Middle frontal gyrus (tissue), 1 donor: ENCODE measurements at regions not wholly inside any gene's neighbourhood (a gene's known extent, or its start where the extent isn't known, plus 50 kb on each side); places are given as distances from the start of the nearest gene placed in this dataset.

Experiments used
- DNase-seq: peaks from one replicate; pipeline ENCODE4 v3.0.0-alpha.2; 2015; ENCODE audit warnings: low spot score; ENCODE audit errors: extremely low spot score

DNA sequence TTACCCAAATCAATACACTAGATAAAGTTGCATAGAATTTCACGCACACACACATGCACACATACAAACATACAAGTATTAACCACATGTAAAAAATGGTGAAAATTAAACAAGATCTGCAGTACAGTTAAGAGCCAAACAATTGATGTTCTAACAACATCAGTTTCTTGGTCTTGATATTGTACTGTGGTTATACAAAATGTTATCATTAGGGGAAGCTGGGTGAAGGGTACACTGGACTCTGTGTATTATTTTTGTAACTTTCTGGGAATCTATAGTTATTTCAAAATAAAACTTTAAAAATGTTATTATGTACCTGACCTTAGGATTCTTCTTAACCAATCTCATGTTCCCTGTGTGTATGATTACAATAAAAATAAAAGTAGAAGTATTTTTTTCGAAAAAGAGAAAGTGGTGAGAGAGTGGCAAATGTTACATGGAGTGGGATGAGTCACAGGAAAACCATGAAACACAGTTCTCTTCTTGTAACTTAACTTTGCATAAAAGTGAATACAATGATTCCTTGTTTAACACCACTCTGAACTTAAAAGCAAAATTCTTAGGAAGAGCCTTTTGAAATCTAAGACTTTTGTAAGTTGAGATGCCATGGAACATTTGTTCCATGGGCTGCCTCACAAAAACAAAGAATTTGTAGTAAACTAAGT lies 101.6 kb upstream of the RUNX1 start:
- DNase-seq = no peak

DNA sequence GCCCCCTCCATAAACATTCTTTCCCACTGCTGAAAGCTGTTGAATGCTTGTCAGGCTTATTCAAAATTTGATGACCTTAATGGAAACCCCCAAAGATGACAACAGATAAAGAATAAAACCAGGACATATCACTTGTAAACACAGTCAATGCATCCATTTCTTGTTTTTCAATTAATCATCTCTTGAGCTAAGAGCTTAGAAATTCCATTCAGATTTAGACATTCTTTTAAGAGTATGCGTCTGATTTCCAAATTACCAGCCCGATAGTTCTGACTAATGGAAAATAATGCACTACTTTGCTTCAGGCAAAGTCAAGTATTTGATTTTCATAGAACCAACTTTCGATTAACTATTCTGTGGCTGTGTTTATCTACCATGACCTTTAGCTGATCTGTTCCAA lies 100.6 kb upstream of the RUNX1 start:
- no peak for DNase-seq

DNA sequence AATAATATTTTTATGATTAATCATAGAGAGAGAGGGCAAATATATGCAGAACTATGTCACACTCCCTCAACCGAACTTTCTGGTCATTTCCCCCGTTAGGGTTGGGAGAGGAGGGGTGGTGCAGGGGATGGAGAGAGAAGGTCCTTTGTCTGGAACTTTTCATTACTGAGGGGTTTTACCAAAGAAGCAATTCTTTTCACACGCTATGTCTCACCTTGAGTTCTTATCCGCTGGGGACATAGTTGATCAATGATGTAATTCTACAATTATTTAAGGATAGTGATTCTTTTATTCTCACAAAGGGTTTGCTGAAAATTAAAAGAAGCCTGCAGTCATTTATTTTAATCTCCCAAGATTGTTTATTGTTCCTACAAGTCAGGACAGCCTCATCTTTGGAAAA lies 98.3 kb upstream of the RUNX1 start:
- DNase-seq = no peak

DNA sequence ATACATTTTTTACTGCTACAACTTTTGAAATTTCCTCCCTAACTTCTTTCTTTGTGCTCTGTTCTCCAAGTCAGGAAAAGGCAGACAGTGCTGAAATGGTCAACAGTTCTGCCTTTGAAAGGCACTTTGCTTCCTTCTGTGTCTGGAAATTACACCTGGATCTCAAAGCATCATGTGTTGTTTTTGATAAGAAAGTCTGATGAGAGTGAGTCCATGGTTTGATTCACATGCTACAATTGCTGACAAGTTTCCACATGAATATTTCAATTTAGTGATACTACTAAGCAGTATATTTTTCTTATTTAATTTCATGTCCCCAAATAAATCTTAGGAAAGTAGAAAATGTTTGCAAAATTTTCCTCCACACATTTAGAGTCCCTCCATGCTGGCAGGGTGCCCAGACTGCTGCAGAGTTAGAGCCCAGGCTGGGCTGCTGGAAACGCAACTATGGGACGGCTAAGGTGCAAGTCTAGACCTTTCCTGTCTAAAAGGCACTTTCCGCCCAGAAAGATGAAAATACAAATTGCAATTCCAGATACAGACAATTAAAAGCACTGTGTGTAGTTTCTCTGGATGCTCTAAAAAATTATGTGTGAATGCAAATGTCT lies 96.6 kb upstream of the RUNX1 start:
- DNase-seq = no peak

DNA sequence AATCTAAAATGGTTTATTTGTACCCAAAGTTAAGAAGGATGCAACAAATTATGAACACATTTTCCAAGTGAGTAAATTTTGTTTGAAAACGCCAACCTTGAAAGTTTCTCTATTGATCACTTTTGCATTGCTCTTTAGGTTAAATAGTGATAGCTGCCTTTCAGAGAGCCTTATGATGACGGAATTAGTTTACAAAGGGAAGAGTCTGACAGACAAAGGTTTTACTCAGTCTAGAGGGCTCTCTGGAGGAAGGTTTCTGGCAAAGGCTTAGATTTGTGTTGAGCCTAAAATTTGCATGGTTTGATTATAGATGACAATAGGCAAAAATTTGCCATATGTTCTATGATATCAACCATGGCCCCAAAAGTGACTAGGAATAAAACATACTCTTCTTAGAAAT lies 95.9 kb upstream of the RUNX1 start:
- DNase-seq = no peak

DNA sequence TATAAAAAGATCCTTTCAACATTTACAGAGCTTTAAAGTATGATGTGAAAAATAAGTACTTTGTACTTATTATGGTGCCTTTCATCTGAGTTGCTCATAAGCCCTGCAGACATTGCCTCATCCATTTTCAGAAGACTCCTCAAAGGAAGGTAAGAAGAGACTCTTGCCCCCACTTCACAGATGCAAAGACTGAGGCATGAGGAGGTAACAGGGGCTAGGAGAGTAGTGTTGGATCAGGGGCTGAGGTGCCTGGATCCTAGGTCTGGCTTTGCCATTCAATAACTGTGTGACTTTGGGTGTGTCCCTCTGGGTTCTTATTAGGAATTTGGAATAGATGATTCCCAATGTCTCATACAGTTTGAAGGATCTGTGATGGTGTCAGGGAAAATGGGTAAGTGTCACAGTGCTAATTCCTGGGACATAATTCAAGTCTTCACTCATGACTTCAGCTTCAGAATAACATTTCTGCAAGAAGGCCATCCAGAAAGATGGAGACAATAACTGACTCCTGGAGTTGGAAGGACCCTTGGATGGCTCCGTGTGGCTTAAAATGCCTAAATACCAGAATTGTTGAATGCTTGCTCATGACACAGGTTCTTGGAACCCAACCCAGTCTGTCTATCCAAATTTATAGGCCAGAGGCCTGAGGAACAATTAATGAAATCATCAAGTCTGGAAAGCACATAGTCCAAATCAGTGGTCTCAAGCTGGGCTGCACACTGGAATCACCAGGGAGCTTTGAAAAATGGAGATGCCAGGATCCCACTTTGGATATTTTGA lies 93.1 kb upstream of the RUNX1 start:
- no peak for DNase-seq

DNA sequence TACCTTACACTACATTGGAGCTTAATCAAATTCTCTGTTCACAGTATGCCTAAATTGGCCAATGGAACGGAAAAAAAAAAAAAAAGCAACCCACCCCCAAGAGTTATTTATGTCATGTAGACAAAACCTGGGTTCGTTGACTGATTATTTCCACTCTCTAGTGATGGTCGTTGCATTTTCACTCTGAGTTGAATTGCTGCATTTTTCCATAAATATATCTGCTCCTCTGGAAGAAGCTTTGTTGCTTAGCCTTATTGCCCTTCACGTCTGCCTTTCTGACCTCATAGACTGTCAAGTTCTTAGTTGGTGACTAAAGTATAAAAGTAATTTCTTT lies 90.2 kb upstream of the RUNX1 start:
- DNase-seq = no peak

DNA sequence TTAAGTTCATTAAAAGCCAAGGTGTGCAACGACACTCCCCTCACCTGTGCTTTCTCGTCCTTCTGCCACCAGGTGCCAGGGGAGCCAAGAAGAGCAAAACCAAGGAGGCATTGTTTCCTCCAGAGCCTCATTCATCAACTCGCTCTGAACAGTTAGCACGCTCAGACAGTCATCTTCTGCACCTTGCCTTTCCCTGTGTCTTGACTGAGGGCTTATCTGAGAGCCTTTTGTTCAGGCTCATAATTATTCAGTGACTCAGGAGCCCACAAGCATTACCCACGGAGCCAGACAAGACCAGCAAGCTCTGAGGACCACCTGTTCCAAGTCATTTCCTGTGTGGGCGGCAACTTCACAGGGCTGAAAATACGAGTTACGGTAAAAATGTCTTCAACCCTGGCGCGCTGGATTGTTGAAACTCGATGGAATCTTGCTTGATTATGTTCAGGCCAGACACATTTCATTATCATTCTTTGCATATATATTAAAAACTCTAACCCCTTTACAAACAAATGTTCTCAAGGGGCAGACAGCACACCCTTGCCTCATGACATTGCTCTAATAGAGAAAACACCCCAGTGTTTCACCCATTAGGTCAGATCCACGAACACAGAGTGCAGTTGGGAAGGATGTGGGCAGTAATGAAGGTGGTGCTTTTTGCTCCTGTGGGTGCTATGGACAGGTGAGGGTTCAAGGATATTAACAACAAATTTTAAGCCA lies 89.7 kb upstream of the RUNX1 start:
- DNase-seq = no peak

DNA sequence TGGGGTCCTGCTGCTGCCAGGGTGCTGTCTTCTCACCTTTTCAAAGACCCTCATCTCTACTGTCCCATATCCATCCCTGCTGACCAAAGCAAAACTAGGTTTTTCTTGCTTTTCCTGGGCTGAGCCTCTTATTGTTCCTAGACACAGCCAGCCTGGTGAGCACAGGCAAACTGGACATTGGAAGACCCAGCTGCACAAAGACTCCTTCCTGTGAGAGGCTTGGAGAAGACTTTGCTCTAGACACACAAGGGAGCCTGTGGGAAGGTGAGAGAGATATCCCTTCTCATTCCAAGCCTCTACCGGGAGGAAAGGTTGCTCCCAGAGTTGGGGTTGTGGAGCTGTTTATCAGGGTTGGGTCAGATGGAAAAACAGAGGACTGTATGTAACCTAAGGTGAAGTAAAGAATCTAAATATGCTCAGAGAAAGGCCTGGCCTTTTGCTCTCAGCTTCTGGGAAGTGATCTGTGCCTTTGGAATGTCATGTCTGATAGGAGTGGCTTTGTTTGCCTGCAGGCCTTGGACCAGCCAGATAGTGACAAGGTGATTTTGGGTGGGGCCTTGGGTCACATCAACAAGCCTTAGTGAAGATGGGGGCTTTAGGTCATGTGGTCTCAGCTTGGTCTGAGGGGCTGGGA lies 87.6 kb upstream of the RUNX1 start:
- DNase-seq = no peak

DNA sequence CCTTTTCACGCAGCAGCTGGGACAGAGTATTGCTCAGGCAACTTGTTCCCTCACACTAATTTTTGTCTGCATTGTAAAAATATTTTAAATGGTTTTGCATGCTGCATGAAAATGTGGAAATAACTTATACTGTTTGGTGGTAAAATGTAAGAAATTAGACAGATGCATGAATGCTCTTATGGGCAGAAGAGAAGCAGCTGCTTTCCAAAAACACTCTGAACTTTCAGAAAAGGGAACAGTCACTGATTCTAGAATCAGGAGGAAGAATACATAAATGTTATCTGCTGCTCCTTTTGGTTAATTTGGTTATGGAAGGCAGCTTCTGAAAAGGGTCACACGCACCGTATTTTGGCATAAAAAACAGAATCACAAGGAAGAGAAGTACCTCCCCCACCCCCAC lies 87.0 kb upstream of the RUNX1 start:
- no peak for DNase-seq

DNA sequence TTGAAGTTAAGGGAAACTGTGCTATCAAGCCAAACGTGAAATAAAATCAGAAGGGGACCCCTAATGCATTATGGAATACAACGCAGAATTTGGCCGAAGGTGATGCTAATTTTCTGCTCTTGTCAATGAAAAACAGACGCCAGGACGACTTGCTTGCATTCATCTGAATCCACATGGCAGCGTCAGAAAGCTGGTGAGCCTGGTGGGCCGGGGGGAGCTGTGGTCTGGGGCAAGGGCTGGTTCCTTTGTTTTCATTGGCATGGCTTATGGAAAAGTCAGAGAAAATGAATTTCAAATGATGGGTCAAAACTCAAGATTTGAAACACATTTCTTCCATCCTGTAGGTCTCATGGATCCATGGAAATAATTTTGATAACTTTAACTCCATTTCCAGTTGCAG lies 86.4 kb upstream of the RUNX1 start:
- DNase-seq = no peak

DNA sequence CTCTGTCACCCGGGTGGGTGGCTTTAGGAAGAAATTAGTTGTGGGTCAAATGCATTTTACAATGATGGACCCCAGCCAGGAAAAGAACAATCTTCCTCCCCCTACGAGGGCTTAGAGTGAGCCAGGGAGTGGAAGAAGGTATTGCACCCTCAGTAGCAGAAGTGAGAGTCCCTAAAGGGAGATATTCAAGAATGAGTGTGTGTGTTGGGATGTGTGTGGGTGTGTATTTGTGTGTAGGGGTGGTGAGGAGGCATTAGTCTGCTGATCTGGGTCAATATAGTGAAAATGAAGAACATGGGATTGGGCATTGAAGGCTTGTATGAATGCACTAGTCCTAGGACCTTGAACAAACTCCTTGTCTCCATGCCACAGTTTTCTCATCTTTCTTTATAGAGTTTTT lies 85.2 kb upstream of the RUNX1 start:
- no peak for DNase-seq

DNA sequence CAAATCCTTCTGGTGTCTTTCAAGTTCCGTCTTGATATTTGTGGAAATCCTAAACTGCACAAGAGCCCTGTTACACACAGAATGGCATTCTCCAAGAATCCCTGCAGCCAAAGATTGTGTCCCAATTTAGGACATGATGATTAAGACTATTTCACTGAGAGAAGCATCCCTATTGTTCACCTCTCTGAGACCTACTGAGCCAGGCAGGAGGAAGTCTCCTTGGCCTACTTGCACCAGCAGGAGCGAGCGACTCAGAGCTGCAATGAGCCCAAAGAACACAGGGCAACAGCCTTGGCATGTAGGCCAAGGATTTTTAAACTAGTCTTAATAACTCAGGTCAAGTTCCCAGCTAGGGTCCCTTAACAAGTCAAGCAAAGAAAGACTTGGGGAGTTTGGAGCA lies 79.4 kb upstream of the RUNX1 start:
- DNase-seq = no peak

DNA sequence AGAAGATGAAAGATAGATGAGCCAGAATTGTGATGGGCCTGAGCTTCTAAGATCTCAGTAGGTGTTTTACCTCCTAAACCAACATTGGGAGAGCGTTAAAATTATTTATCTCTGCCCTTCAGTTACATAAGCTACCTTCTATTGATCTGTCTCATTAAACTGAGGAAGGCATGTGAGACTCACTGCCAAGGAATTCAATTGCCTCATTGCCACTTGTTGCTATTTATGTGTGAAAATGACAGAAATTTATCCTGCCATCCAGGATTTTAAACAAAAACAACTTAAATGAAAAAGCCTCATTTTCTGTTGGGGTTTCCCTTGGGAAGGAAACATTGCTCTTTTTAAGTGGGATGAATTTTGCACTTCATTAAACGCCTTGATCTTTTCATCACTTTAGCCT lies 78.7 kb upstream of the RUNX1 start:
- no peak for DNase-seq

DNA sequence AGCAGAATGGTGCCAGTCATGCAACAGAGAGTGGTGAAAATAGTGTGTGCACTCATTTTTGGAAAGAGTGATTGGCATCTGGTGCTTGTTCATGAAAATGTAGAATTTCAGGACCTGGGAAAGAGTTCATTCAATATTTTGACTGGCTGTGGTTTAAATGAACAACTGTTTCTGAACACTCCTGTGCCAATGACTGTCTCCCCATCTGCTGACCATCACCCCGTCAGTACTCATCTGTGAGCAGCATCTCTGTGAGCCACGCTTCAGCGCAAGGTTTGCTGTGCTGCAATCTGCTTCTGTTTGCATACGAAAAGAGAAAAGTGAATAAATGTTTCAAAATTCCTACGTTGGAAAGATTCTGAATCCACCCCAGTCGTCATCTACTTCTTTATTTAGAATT lies 77.9 kb upstream of the RUNX1 start:
- DNase-seq = no peak

DNA sequence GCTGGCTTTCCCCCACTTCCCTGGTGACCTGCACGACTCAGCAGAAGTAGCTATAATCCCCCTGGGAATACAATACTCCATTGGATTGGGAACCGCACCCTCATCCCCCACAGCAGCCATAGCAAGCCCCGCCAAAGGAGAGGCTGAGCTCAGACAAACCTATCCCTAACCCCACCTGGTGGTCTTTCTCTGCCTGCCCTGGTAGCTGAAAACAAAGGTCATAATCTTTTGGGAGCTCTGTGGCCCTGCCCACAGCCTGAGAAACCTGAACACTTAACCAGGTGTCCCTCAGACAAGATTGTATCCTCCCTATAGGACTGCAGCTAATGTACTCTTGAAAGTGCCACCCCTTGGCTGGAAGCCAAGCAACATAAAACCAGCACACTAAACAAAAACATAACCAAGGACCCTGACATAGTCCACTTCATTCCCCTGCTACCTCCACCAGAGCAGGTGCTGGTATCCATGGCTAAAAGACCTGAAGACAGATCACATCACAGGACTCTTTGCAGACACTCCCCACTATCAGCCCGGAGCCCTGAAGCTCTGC lies 71.6 kb upstream of the RUNX1 start:
- no peak for DNase-seq

DNA sequence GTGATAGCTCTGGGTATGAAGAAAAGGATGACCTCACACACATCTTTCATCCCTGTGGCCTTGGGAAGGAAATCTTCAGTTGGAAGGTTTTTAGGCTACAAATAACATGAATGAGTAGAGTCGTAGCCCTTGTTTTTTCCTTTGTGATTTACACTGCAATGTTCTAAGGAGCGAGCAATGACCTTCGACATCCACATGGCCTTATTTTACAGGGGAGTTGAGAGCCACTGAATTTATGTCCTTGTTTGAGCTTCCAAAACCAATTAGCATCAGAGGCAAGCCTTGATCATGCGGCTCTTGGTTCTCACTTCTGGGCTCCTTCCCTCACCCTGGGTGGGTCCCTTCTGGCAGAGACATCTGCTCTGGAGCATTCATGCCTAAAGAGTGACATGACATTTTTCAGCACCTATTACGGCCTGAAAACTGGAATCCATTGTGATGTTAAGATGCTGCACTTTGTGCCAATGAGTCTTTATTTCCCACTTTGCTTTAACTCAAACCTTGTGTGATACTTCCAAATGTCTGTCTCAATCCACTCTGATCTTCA lies 70.5 kb upstream of the RUNX1 start:
- DNase-seq = no peak

DNA sequence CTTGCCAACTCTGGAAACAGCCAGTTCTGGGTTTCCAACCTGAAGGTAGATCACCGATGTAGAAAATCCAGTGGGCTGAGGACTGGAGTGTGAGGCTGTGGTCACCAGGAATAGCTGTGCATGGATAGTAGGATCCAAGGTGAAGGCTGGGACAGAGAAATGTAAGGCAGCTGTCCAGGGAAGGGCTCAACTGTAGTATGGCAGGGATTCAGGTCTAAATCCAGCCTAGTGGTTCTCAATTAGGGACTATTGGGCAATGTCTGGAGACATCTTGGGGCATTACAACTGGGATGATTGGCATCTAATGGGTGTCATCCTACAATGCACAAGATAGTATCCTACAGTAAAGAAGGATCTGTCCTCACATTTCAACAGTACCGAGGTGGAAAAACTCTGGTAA lies 67.7 kb upstream of the RUNX1 start:
- no peak for DNase-seq

DNA sequence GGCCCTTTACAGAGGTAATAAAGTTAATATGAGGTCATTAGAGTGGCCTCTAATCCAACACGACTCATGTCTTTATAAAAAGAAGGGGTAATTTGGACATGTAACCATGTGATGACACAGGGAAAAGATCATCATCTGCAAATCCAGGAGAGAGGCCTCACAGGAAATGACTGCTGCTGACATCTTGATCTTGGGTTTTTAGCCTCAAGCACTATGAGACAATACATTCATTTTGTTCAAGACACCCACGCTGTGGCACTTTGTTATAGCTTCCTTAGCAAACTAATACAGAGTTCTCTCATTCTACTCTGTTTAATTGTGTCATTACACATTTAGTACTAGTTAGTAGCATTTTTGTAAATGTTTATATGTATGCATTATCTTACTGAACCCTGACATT lies 64.0 kb upstream of the RUNX1 start:
- no peak for DNase-seq

DNA sequence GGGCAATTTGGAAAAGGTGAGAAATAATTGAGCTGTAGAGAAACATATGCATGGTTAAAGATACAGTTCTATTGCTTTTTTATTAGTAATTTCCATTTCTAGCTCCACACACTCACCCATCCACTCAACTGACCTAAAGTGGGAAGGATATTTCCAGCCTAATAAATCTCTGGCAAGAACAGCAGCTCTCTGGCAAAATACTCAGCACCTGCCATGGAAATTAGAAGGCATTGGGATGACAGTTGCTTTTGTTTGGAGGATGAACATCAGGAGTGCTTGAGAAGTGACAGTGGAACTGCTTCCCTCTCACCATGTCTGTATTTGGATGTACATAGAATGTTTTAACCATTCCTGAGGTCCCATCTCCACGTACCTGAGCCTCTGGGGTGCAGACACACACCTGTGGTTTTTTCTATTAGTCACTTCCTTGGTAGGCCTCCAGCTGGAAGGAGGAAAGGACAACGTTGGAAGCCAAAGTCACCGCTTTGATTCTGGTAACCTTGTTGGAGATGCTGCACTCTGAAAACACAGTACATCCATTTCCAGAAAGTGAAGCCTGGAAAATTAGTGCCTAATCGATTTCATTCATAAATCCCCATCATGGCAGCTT lies 62.3 kb upstream of the RUNX1 start:
- DNase-seq = no peak

DNA sequence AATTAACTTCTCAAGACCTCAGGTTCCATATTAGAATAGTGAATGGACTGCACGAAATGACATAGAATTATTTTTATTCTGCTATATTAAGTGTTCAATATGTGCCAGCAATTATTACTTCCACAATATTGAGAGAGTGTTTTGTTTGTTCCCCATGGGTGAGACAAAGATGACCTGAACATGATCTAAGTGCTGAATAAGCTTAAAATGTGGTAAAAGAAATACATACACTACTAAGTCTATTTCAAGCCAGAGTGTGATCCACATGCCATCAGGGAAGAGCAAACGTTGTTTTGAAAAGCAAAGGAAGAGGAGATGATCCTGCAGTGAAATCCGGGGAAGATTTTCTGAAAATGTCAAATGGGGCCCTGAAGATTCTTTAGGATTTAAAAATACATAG lies 59.8 kb upstream of the RUNX1 start:
- no peak for DNase-seq
